HG02571 (cell line): ENCODE measurements at regions not wholly inside any gene's neighbourhood (a gene's known extent, or its start where the extent isn't known, plus 50 kb on each side); places are given as distances from the start of the nearest gene placed in this dataset.
A peak's percentile ranks its signal among the peaks of the same experiment; 100 is the strongest.

Experiments used
- ATAC-seq: cut with Tn5 transposase; IDR thresholded peaks from one replicate; pipeline ENCODE4 v1.9.1; 2021; ENCODE audit warnings: mild to moderate bottlenecking, moderate library complexity; ENCODE audit not compliant: unreplicated experiment

- peak; percentile 72 for ATAC-seq
Measured at GRCh38 chr13:40069173-40070044, 413.9 kb downstream of the COG6 start.

GRCh38 chr13:40070357-40070756, 414.9 kb downstream of the COG6 start:
- ATAC-seq = no peak

GRCh38 chr13:40072663-40073120, 417.2 kb downstream of the COG6 start:
- ATAC-seq = no peak

GRCh38 chr13:40074338-40074737, 418.9 kb downstream of the COG6 start:
- ATAC-seq = no peak

- ATAC-seq = no peak
Measured at GRCh38 chr13:40075281-40075680, 419.8 kb downstream of the COG6 start.

GRCh38 chr13:40076765-40077362, 421.4 kb downstream of the COG6 start:
- ATAC-seq = no peak

- ATAC-seq = no peak
Measured at GRCh38 chr13:40077396-40078027, 422.1 kb downstream of the COG6 start.

GRCh38 chr13:40079721-40080120, 424.3 kb downstream of the COG6 start:
- no peak for ATAC-seq

GRCh38 chr13:40080676-40081075, 425.2 kb downstream of the COG6 start:
- ATAC-seq = no peak

- ATAC-seq = no peak
Measured at GRCh38 chr13:40082639-40083038, 427.2 kb downstream of the COG6 start.

GRCh38 chr13:40083841-40084240, 428.4 kb downstream of the COG6 start:
- ATAC-seq = no peak

GRCh38 chr13:40084934-40085333, 429.5 kb downstream of the COG6 start:
- no peak for ATAC-seq

- ATAC-seq = no peak
Measured at GRCh38 chr13:40087091-40088002, 431.9 kb downstream of the COG6 start.

GRCh38 chr13:40094056-40094455, 438.6 kb downstream of the COG6 start:
- no peak for ATAC-seq

- ATAC-seq = no peak
Measured at GRCh38 chr13:40095695-40096356, 440.4 kb downstream of the COG6 start.

GRCh38 chr13:40096357-40096901, 441.0 kb downstream of the COG6 start:
- no peak for ATAC-seq

- no peak for ATAC-seq
Measured at GRCh38 chr13:40098246-40098645, 442.8 kb downstream of the COG6 start.

- peak; percentile 91 for ATAC-seq
Measured at GRCh38 chr13:40101708-40102359, 446.4 kb downstream of the COG6 start.

GRCh38 chr13:40102360-40102727, 446.9 kb downstream of the COG6 start:
- ATAC-seq = no peak
